BE2C (cell line): ENCODE measurements at regions not wholly inside any gene's neighbourhood (a gene's known extent, or its start where the extent isn't known, plus 50 kb on each side); places are given as distances from the start of the nearest gene placed in this dataset.

Experiments
- DNase-seq: peaks from one replicate; pipeline ENCODE4 v3.0.0-alpha.2; 2020
- H3K27me3 ChIP-seq: fragments of 250-450 bp; sonication (Bioruptor Pico); 2 replicates; pipeline ENCODE4 v1.5.1; 2020; ENCODE audit warnings: mild to moderate bottlenecking
- H3K36me3 ChIP-seq: fragments of 250-450 bp; sonication (Bioruptor Pico); 2 replicates; pipeline ENCODE4 v1.5.1; 2020; ENCODE audit warnings: mild to moderate bottlenecking
- H3K4me1 ChIP-seq: fragments of 250-450 bp; sonication (Bioruptor Pico); 2 replicates; pipeline ENCODE4 v1.5.1; 2020
- H3K4me3 ChIP-seq: 2 replicates; pipeline ENCODE4 v1.5.1; 2011; ENCODE audit warnings: low read depth, low read length
- H3K9me3 ChIP-seq: fragments of 250-450 bp; sonication (Bioruptor Pico); 2 replicates; pipeline ENCODE4 v1.5.1; 2020
- TF ChIP-seq, protein P1 (sequence below): IDR thresholded peaks from 2 replicates; pipeline ENCODE4 v1.5.1; 2012; ENCODE audit warnings: mild to moderate bottlenecking, low read depth, low read length

DNA sequence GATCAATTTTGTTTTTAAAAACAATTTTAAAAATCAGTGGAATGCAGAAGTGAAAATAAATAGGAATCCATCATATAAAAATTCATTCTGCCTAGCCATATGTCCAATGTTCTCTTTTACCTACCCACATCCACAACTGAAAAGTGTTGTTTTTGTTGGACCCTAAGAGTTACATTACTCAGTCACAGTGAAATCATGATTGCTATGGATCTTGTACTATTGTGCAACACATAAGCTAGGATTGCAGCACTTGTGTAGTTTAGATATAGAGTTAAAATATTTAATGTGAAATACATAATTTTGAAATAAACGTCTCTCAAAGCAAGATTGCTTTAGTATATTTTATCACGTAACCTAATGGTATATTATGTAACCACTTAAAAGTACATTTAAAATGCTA is 213.3 kb upstream of the CLEC14A start:
- DNase-seq: no peak
- Histone ChIP-seq H3K4me1 (no peaks in the 10 kb centered on the region), H3K36me3 (no peaks in the 10 kb centered on the region), H3K4me3 (no peak overlapping the region), H3K27me3 (no peaks in the 10 kb centered on the region), H3K9me3 (no peaks in the 10 kb centered on the region)
- TF ChIP-seq, protein P1, sequence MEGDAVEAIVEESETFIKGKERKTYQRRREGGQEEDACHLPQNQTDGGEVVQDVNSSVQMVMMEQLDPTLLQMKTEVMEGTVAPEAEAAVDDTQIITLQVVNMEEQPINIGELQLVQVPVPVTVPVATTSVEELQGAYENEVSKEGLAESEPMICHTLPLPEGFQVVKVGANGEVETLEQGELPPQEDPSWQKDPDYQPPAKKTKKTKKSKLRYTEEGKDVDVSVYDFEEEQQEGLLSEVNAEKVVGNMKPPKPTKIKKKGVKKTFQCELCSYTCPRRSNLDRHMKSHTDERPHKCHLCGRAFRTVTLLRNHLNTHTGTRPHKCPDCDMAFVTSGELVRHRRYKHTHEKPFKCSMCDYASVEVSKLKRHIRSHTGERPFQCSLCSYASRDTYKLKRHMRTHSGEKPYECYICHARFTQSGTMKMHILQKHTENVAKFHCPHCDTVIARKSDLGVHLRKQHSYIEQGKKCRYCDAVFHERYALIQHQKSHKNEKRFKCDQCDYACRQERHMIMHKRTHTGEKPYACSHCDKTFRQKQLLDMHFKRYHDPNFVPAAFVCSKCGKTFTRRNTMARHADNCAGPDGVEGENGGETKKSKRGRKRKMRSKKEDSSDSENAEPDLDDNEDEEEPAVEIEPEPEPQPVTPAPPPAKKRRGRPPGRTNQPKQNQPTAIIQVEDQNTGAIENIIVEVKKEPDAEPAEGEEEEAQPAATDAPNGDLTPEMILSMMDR: no peak

DNA sequence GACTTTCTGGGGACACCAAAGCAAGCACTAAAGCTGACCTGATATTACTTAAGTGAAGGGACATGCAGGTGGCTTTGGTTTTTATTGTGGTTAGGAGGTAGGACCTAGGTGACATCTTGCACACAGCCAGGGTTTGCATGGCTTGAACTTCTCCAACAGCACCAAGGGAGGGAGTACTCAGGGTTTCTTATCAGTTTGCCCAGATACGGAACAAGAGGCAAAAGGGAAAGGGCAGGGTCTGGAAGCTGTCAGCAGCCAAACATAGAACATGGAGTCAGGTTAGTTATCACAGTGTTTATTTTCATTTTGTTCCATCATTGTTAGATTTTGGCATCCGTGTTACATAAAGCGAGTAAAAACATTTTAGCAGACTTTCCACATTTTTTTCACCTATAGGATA is 186.3 kb upstream of the CLEC14A start:
- TF ChIP-seq, protein P1: peak; percentile 32
- DNase-seq: peak; percentile 19
- H3K36me3 ChIP-seq: no peaks in the 10 kb centered on the region
- H3K9me3 ChIP-seq: no peaks in the 10 kb centered on the region
- H3K4me1 ChIP-seq: no peaks in the 10 kb centered on the region
- H3K27me3 ChIP-seq: no peaks in the 10 kb centered on the region
- H3K4me3 ChIP-seq: no peak overlapping the region

DNA sequence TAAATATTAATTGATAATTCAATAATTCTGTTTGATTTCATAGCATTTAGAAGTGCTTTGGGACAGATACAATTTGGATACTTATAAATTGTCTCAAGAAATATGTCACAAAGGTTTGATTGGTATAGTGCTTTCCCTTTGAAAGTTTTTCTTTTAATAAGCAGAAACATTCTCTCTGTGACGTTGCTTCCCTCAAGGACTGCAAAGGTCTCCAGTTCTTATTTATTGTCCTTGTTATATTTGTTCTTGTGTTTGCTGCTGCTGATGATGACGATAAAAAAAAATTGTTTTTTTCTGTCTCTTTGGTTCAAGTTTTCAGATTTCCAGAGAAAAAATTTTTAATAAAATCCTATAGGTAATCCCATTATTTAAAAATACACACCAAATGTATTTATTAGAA is 176.3 kb upstream of the CLEC14A start:
- TF ChIP-seq, protein P1: no peak
- H3K4me1 ChIP-seq: no peaks in the 10 kb centered on the region
- H3K36me3 ChIP-seq: no peaks in the 10 kb centered on the region
- no peaks in the 10 kb centered on the region for H3K9me3 ChIP-seq
- H3K27me3 ChIP-seq: no peaks in the 10 kb centered on the region
- no peak overlapping the region for H3K4me3 ChIP-seq
- DNase-seq: no peak

DNA sequence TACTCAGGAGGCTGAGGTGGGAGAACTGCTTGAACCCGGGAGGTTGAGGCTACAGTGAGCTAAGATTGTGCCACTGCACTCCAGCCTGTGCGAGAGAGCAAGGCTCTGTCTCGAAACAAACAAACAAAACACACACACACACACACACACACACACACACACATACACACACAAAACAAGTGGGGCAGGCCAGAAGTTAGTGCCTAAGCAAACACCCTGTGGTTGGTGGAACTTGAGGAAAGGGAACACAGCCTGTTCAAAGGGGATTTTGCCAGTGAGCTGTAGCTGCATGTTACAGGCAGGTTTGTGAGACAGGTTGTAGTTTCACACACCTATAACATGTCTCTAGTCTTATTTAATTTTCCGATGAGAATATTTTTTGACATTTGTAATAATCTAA is 175.3 kb upstream of the CLEC14A start:
- Histone ChIP-seq H3K36me3 (no peaks in the 10 kb centered on the region), H3K27me3 (no peaks in the 10 kb centered on the region), H3K4me3 (no peak overlapping the region), H3K4me1 (no peaks in the 10 kb centered on the region), H3K9me3 (no peaks in the 10 kb centered on the region)
- no peak for DNase-seq
- TF ChIP-seq, protein P1: no peak

DNA sequence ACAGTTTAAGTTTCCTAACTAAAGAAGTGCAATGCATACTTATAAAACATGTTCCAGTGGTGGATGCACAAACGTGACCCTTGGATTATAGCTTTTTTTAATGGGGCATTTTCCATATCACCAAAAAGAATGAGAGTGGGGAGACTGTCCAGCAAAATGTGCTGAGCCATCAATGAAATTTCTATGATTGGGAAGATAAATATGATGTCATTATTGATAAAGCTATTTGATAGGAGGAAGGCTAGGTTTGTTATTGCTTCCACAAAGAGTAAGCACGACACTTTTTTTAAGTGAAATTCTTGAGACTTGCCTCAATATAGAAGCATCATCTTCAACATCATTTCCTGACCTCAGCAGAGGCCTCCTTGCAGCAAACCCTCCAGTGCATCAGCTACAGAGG is 174.6 kb upstream of the CLEC14A start:
- no peak for DNase-seq
- Histone ChIP-seq H3K4me1 (no peaks in the 10 kb centered on the region), H3K4me3 (no peak overlapping the region), H3K9me3 (no peaks in the 10 kb centered on the region), H3K27me3 (no peaks in the 10 kb centered on the region), H3K36me3 (no peaks in the 10 kb centered on the region)
- TF ChIP-seq, protein P1: no peak

DNA sequence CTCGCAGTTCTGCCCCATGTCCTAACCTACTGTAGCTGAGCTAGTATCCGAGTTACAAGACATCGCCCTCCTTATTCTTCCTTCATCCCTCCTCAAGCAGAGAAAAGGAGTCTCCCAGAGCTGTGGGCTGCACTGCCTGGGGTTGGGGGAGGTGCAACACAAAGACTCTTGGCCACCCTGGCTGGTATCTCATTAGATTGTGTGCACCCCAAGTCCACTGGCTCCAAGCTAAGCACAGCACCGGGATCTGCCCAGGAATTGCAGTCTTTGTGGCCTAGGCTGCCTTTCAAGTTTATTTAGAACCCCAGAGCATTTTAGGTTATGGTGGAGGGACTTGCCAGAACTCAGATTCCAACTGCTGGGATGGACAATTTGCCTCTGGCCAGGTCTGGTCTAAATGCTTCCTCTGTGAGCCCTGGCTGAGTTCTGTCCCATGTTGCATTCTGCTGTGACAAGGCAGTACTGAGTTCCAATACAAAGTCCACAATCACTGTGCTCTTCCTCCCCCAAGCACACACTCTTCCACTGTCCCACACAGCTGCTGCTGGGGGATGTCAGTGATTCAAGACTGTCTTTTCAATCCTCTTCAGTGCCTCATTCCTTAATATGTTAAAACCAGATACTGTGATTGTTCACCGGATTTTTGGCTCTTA is 169.6 kb upstream of the CLEC14A start:
- Histone ChIP-seq H3K36me3 (no peaks in the 10 kb centered on the region), H3K27me3 (no peaks in the 10 kb centered on the region), H3K4me3 (no peak overlapping the region), H3K4me1 (no peaks in the 10 kb centered on the region), H3K9me3 (no peaks in the 10 kb centered on the region)
- TF ChIP-seq, protein P1: no peak
- DNase-seq: no peak
